H1 (cell line): ENCODE measurements at regions not wholly inside any gene's neighbourhood (a gene's known extent, or its start where the extent isn't known, plus 50 kb on each side); places are given as distances from the start of the nearest gene placed in this dataset.

ENCODE experiments used
- CHD2 ChIP-seq: IDR thresholded peaks from 2 replicates; pipeline ENCODE4 v1.6.1; 2012; ENCODE audit warnings: low read length, improper control_type of control experiment
- CTCF ChIP-seq, 3 experiments: IDR thresholded peaks; 1 replicate in 2 of 3; 2 replicates in 1 of 3; pipeline versions ENCODE4 v1.5.1 to v1.6.1; 2011; ENCODE audit warnings: low read length in 3 of 3, mild to moderate bottlenecking in 3 of 3, inconsistent platforms in 2 of 3, low read depth in 1 of 3, moderate library complexity in 1 of 3; ENCODE audit not compliant: insufficient read depth in 1 of 3; ENCODE audit errors: control extremely low read depth in 1 of 3
- EGR1 ChIP-seq: IDR thresholded peaks from 2 replicates; pipeline ENCODE4 v1.6.1; 2011; ENCODE audit warnings: low read depth, low read length, borderline replicate concordance
- KDM5A ChIP-seq: fragments of 200-600 bp; IDR thresholded peaks from 2 replicates; pipeline ENCODE4 v1.7.1; 2012; ENCODE audit warnings: mild to moderate bottlenecking, low read length, inconsistent platforms, mixed read lengths
- POLR2A ChIP-seq, 2 experiments: IDR thresholded peaks; 1 replicate in 1 of 2; 2 replicates in 1 of 2; pipeline ENCODE4 v1.6.1; 2011; ENCODE audit warnings: low read depth in 2 of 2, low read length in 2 of 2, mild to moderate bottlenecking in 2 of 2; ENCODE audit errors: control extremely low read depth in 1 of 2
- POLR2AphosphoS5 ChIP-seq: IDR thresholded peaks from 2 replicates; pipeline ENCODE4 v1.6.1; 2011; ENCODE audit warnings: low read depth, low read length
- RBBP5 ChIP-seq: IDR thresholded peaks from 2 replicates; pipeline ENCODE4 v1.7.1; 2012; ENCODE audit warnings: low read depth, mild to moderate bottlenecking, inconsistent platforms, low read length, moderate library complexity, borderline replicate concordance
- SAP30 ChIP-seq: fragments of 300-600 bp; sonication (generic); IDR thresholded peaks from 2 replicates; pipeline ENCODE4 v1.7.1; 2012; ENCODE audit warnings: low read length, moderate library complexity, mild to moderate bottlenecking, inconsistent platforms; ENCODE audit not compliant: insufficient read depth, insufficient replicate concordance
- SUZ12 ChIP-seq: fragments of 200-600 bp; sonication (generic); IDR thresholded peaks from 2 replicates; pipeline ENCODE4 v1.6.1; 2012; ENCODE audit warnings: mild to moderate bottlenecking, inconsistent platforms, low read length, moderate library complexity, mixed read lengths
- USF2 ChIP-seq: IDR thresholded peaks from 2 replicates; pipeline ENCODE4 v1.6.1; 2011; ENCODE audit warnings: low read length, improper control_type of control experiment
- ZNF274 ChIP-seq: IDR thresholded peaks from 2 replicates; pipeline ENCODE4 v1.7.0; 2012; ENCODE audit warnings: low read length, borderline replicate concordance; ENCODE audit errors: extremely low read depth

GRCh38 chrX:109879991-109880390 lies 122.9 kb upstream of the TMEM164 start:
- TF ChIP-seq POLR2A (IDR thresholded peaks at IDR 0.05; ENCODE audit: control extremely low read depth in 1 of 2, low read depth in 2 of 2, low read length in 2 of 2) (no peak), CTCF (IDR thresholded peaks at IDR 0.05; ENCODE audit: control extremely low read depth in 1 of 3, insufficient read depth in 1 of 3, low read depth in 1 of 3, low read length in 3 of 3) (no peak), SAP30 (no peak), CHD2 (no peak), USF2 (no peak), KDM5A (no peak), RBBP5 (no peak), EGR1 (no peak), ZNF274 (no peak), SUZ12 (no peak), POLR2AphosphoS5 (no peak)
